Common myeloid progenitor, CD34-positive (primary cell): ENCODE measurements at regions not wholly inside any gene's neighbourhood (a gene's known extent, or its start where the extent isn't known, plus 50 kb on each side); places are given as distances from the start of the nearest gene placed in this dataset.

Experiments
- CTCF ChIA-PET: fragments of 350-600 bp; sonication (Branson Sonifier 250); formaldehyde crosslinking; loops from one replicate; lab custom pipeline; 2021; ENCODE audit warnings: antibody characterized with exemption; lab: Charles Lee
- POLR2A ChIA-PET: fragments of 350-600 bp; sonication (Branson Sonifier 250); formaldehyde crosslinking; loops from one replicate; lab custom pipeline; 2021; ENCODE audit warnings: antibody characterized with exemption; lab: Charles Lee
- DNase-seq, 3 donors: peaks; one replicate each; pipeline versions ENCODE4 v3.0.0 to v3.0.0-alpha.2; 2013
- H3K27ac ChIP-seq, 2 experiments: 1 replicate in 1 of 2; 2 replicates in 1 of 2; pipeline ENCODE4 v1.7.0; 2013; ENCODE audit warnings: inconsistent platforms in 2 of 2, low read length in 2 of 2, mild to moderate bottlenecking in 2 of 2, low read depth in 1 of 2, moderate library complexity in 1 of 2; ENCODE audit not compliant: severe bottlenecking in 2 of 2, insufficient read depth in 1 of 2, poor library complexity in 1 of 2
- H3K27me3 ChIP-seq, 5 experiments: replicated peaks in 2 of 5; 1 replicate in 3 of 5; 2 replicates in 2 of 5; pipeline versions ENCODE4 v1.6.1 to v1.7.0; 2013; ENCODE audit warnings: low read length in 4 of 5, mild to moderate bottlenecking in 2 of 5, moderate library complexity in 2 of 5, inconsistent platforms in 1 of 5; ENCODE audit not compliant: insufficient read depth in 5 of 5, control insufficient read depth in 4 of 5
- H3K36me3 ChIP-seq, 4 experiments: 1 replicate in 2 of 4; 2 replicates in 2 of 4; pipeline versions ENCODE4 v1.6.1 to v1.7.0; 2013; ENCODE audit warnings: low read length in 3 of 4, control low read depth in 1 of 4, mild to moderate bottlenecking in 1 of 4; ENCODE audit not compliant: control insufficient read depth in 4 of 4, insufficient read depth in 4 of 4
- H3K4me1 ChIP-seq, 4 experiments: 1 replicate in 3 of 4; 2 replicates in 1 of 4; pipeline versions ENCODE4 v1.6.1 to v1.7.1; 2013; ENCODE audit warnings: low read length in 3 of 4, mild to moderate bottlenecking in 3 of 4, control low read depth in 1 of 4, inconsistent platforms in 1 of 4, moderate library complexity in 1 of 4; ENCODE audit not compliant: control insufficient read depth in 4 of 4, insufficient read depth in 4 of 4; ENCODE audit errors: control extremely low read depth in 1 of 4
- H3K4me3 ChIP-seq, 7 experiments: 1 replicate in 4 of 7; 2 replicates in 3 of 7; pipeline versions ENCODE4 v1.5.1 to v1.7.0; 2013; ENCODE audit warnings: mild to moderate bottlenecking in 7 of 7, low read length in 6 of 7, moderate library complexity in 6 of 7, inconsistent platforms in 2 of 7, low read depth in 2 of 7, control low read depth in 1 of 7; ENCODE audit not compliant: insufficient read depth in 4 of 7, control insufficient read depth in 1 of 7; ENCODE audit errors: extremely low read depth in 1 of 7
- H3K9me3 ChIP-seq, 5 experiments: 1 replicate in 4 of 5; 2 replicates in 1 of 5; pipeline versions ENCODE4 v1.6.1 to v1.7.1; 2013; ENCODE audit warnings: low read length in 4 of 5, mild to moderate bottlenecking in 2 of 5, inconsistent platforms in 1 of 5, low read depth in 1 of 5, moderate library complexity in 1 of 5; ENCODE audit not compliant: control insufficient read depth in 4 of 5, insufficient read depth in 2 of 5; ENCODE audit errors: control extremely low read depth in 1 of 5
- WGBS: methylation state at CpG from one replicate; pipeline ENCODE4 v1.1.5; 2013; ENCODE audit not compliant: insufficient coverage; 5-methylcytosine and 5-hydroxymethylcytosine counted together

GRCh38 chr17:70230850-70231640, 61.7 kb downstream of the KCNJ2 start:
- Histone ChIP-seq H3K4me3 (no peak overlapping the region), H3K9me3 (peaks cover 0 to 4% (median 0%) of the 10 kb centered on the region in 5 experiments), H3K27me3 (no peaks in the 10 kb centered on the region), H3K4me1 (no peaks in the 10 kb centered on the region), H3K36me3 (no peaks in the 10 kb centered on the region), H3K27ac (no peak overlapping the region)
- DNase-seq: no peak
- WGBS: no CpG with 5 or more reads among the region's 2 CpGs
- ChIA-PET POLR2A (no interaction called here), CTCF (no interaction called here)

GRCh38 chr17:70232466-70232865, 63.1 kb downstream of the KCNJ2 start:
- Histone ChIP-seq H3K4me3 (no peak overlapping the region), H3K27ac (no peak overlapping the region), H3K4me1 (no peaks in the 10 kb centered on the region), H3K36me3 (no peaks in the 10 kb centered on the region), H3K9me3 (peaks cover 0 to 4% (median 0%) of the 10 kb centered on the region in 5 experiments), H3K27me3 (no peaks in the 10 kb centered on the region)
- no peak for DNase-seq
- WGBS: 100% methylated on average over 1 of the region's 2 CpGs
- ChIA-PET POLR2A (no interaction called here), CTCF (no interaction called here)

- ChIA-PET POLR2A (no interaction called here), CTCF (no interaction called here)
- peaks cover 0 to 4% (median 0%) of the 10 kb centered on the region in 5 experiments for H3K9me3 ChIP-seq
- no peaks in the 10 kb centered on the region for H3K36me3 ChIP-seq
- DNase-seq: no peak
- no peak overlapping the region for H3K27ac ChIP-seq
- H3K4me3 ChIP-seq: no peak overlapping the region
- H3K27me3 ChIP-seq: no peaks in the 10 kb centered on the region
- H3K4me1 ChIP-seq: no peaks in the 10 kb centered on the region
Observed at GRCh38 chr17:70235252-70235651, 65.9 kb downstream of the KCNJ2 start.

GRCh38 chr17:70238228-70238627, 68.9 kb downstream of the KCNJ2 start:
- Histone ChIP-seq H3K4me1 (no peaks in the 10 kb centered on the region), H3K9me3 (peaks cover 0 to 4% (median 0%) of the 10 kb centered on the region in 5 experiments), H3K4me3 (no peak overlapping the region), H3K36me3 (no peaks in the 10 kb centered on the region), H3K27me3 (no peaks in the 10 kb centered on the region), H3K27ac (no peak overlapping the region)
- 90% methylated on average over 2 of the region's 2 CpGs for WGBS
- POLR2A ChIA-PET: no interaction called here
- DNase-seq: no peak
- CTCF ChIA-PET: no interaction called here

- WGBS: 92% methylated on average over 2 of the region's 4 CpGs
- Histone ChIP-seq H3K27me3 (no peaks in the 10 kb centered on the region), H3K4me3 (no peak overlapping the region), H3K27ac (no peak overlapping the region), H3K4me1 (no peaks in the 10 kb centered on the region), H3K36me3 (no peaks in the 10 kb centered on the region), H3K9me3 (peaks cover 0 to 4% (median 0%) of the 10 kb centered on the region in 5 experiments)
- DNase-seq: no peak
- POLR2A ChIA-PET: no interaction called here
- CTCF ChIA-PET: no interaction called here
Observed at GRCh38 chr17:70238646-70239045, 69.3 kb downstream of the KCNJ2 start.

GRCh38 chr17:70239391-70239826, 70.1 kb downstream of the KCNJ2 start:
- H3K27me3 ChIP-seq: no peaks in the 10 kb centered on the region
- H3K9me3 ChIP-seq: peaks cover 0 to 4% (median 0%) of the 10 kb centered on the region in 5 experiments
- ChIA-PET CTCF (no interaction called here), POLR2A (no interaction called here)
- no peak for DNase-seq
- H3K36me3 ChIP-seq: no peaks in the 10 kb centered on the region
- 38% methylated on average over 1 of the region's 1 CpG for WGBS
- no peak overlapping the region for H3K4me3 ChIP-seq
- no peak overlapping the region for H3K27ac ChIP-seq
- no peaks in the 10 kb centered on the region for H3K4me1 ChIP-seq

GRCh38 chr17:70241071-70241470, 71.7 kb downstream of the KCNJ2 start:
- WGBS: 98% methylated on average over 6 of the region's 6 CpGs
- DNase-seq: no peak
- Histone ChIP-seq H3K27ac (no peak overlapping the region), H3K4me1 (no peaks in the 10 kb centered on the region), H3K4me3 (no peak overlapping the region), H3K36me3 (no peaks in the 10 kb centered on the region), H3K27me3 (no peaks in the 10 kb centered on the region), H3K9me3 (peaks cover 0 to 2% (median 0%) of the 10 kb centered on the region in 5 experiments)
- POLR2A ChIA-PET: no interaction called here
- CTCF ChIA-PET: no interaction called here
